Transverse colon (tissue), 4 donors: ENCODE measurements at regions not wholly inside any gene's neighbourhood (a gene's known extent, or its start where the extent isn't known, plus 50 kb on each side); places are given as distances from the start of the nearest gene placed in this dataset.

Source experiments
- CTCF ChIP-seq, 5 experiments: fragments of 200-600 bp in 3 of 5; fragments of 450-650 bp in 2 of 5; sonication (generic) in 3 of 5; IDR thresholded peaks; 1 replicate in 2 of 5; 2 replicates in 3 of 5; pipeline ENCODE4 v1.5.1; 2016 to 2017; ENCODE audit warnings: antibody characterized with exemption in 5 of 5, inconsistent platforms in 3 of 5, mild to moderate bottlenecking in 2 of 5, moderate library complexity in 1 of 5
- EP300 ChIP-seq: sonication (generic); formaldehyde crosslinking; IDR thresholded peaks from one replicate; pipeline ENCODE4 v1.6.1; 2017; ENCODE audit warnings: antibody characterized with exemption, low read depth
- POLR2A ChIP-seq: fragments of 450-650 bp; IDR thresholded peaks from one replicate; pipeline ENCODE4 v1.6.1; 2016; ENCODE audit warnings: antibody characterized with exemption, mild to moderate bottlenecking, moderate library complexity
- POLR2AphosphoS5 ChIP-seq, 3 donors: sonication (generic); formaldehyde crosslinking; IDR thresholded peaks; one replicate each; pipeline ENCODE4 v1.6.1; 2016; ENCODE audit warnings: antibody characterized with exemption in 3 of 3

DNA sequence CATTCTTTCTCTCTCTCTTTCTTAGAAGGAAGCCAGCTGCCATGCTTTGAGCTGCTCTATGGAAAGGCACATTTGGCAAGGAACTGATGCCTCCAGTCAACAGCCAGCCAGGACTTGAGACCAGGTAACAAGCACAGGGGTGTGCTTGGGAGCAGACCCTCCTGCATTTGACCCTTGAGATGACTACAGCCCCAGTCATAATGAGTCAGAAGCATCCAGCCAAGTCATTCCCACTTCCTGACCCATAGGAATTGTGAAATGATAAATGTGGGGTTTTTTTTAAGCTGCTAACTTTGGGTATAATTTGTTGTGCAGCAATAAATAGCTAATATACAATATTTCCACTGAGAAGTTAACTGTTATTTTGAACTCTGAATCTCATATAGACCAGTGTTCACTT is 446.9 kb downstream of the GRXCR1 start:
- no peak for TF ChIP-seq POLR2AphosphoS5 (IDR thresholded peaks at IDR 0.05)
- TF ChIP-seq EP300 = no peak
- no peak for TF ChIP-seq CTCF (IDR thresholded peaks at IDR 0.05)
- TF ChIP-seq POLR2A = no peak
